HuH-7 (cell line): ENCODE measurements at regions not wholly inside any gene's neighbourhood (a gene's known extent, or its start where the extent isn't known, plus 50 kb on each side); places are given as distances from the start of the nearest gene placed in this dataset.
"Not testable (repeated sequence)": the region's sequence is repeated elsewhere in the genome, so short reads cannot be mapped to it uniquely, and the experiment has no call there.

Source experiments
- DNase-seq: peaks from one replicate; pipeline ENCODE4 v3.0.0; 2011; ENCODE audit warnings: low spot score

DNA sequence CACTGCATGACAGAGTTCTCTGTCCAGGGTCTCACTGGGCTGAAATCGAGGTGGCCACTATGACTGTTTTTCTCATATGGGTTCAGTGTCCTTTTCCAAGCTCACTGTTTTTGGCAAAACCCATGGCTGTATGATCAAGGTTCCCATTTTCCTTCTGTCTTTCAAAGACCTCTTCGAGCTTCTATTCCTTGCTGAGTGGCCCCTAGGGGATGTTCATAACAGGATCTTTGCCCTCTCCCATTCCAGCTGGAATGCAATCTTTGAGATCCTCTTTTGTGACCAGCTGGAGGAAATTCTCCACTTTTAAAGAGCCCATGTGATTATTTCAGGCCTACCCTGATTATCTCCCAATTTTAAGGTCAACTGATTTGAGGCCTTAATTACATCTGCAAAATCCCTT is 572.5 kb upstream of the SLC10A2 start:
- DNase-seq, result no peak

DNA sequence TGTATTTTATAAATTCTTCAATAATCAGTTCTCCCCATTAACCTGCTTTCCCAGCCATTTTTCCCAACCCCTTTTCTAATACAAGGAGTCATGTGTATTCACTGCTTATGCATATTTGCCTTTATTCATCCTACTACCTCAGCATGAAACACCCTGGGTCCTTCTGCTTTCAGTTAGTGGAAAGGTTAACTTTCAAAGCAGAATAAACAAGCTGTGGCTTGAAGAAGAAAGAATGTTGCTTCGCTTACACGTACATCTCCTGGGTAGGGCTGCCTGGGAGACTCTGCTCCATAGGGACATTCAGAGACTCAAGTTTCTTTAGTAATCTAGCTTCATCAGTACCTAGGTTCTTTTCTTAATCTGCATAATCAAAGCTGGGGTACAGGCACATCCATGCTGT is 567.8 kb upstream of the SLC10A2 start:
- no peak for DNase-seq

- no peak for DNase-seq
These were observed 559.0 kb upstream of the SLC10A2 start for GRCh38 chr13:103625194-103625593.

GRCh38 chr13:103618151-103618550 is 551.9 kb upstream of the SLC10A2 start:
- no peak for DNase-seq

- DNase-seq, result no peak
These were observed 549.6 kb upstream of the SLC10A2 start for GRCh38 chr13:103615771-103616170.

GRCh38 chr13:103614761-103615160 is 548.5 kb upstream of the SLC10A2 start:
- DNase-seq, result no peak

GRCh38 chr13:103607995-103608394 is 541.8 kb upstream of the SLC10A2 start:
- DNase-seq, result no peak

- no peak for DNase-seq
These were observed 539.5 kb upstream of the SLC10A2 start for GRCh38 chr13:103605546-103606326.

- DNase-seq, result not testable (repeated sequence)
These were observed 533.7 kb upstream of the SLC10A2 start for GRCh38 chr13:103599870-103600269.

DNA sequence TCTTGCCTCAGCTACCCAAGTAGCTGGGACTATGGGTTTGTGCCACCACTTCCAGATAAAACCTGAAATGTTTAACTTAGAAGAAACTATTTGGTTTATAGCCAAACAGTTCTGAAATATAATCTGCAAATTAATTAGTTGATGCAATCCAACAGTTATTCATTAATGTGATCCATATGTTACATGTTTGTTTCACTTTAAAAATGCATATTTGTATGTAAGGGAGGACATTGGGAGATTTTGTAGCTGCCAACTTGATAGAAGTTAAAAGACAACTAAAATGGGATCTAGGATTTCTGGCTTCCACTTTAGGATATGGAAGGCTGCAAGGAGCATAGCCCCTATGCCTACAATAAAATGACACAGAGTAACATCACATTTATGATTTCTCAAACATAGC is 532.5 kb upstream of the SLC10A2 start:
- no peak for DNase-seq

DNA sequence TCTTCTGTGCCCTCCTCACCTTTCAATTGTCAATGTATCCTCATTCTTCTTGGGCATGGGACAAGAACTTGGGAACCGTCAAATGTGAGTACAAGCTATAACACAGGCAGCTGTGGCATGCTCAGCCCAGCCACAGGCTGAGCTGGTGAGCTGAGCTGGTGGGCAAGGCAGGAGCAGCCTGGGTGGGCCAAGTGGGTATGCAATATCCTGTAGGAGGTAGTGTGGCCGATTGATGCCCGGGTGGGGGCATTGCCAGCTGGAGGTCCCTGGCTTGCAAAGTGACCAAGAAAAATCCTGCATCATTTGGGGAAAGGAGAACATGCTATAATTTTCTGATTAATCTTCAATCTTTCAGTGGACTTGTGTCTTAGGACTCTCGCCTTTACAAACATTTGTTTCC is 507.2 kb upstream of the SLC10A2 start:
- DNase-seq, result no peak

GRCh38 chr13:103568314-103568713 is 502.1 kb upstream of the SLC10A2 start:
- DNase-seq, result no peak

- no peak for DNase-seq
These were observed 491.7 kb upstream of the SLC10A2 start for GRCh38 chr13:103557878-103558277.

DNA sequence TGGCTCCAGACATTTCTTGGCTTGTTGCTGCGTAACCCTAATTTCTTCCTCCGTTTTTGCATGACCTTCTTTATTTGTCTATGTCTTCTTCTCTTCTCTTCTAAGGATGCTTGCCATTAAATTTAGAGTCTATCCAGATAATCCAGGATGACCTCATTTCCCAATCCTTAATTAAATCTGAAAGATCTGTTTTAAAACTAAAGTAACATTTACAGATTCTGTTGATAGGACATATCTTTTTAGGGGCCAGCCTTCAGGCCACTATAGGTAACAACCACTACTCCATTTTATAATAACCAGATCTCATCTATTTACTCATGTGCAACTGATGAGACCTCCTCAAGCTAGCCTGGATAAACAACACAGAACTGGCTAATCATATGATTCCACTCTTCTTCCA is 490.5 kb upstream of the SLC10A2 start:
- DNase-seq, result no peak

DNA sequence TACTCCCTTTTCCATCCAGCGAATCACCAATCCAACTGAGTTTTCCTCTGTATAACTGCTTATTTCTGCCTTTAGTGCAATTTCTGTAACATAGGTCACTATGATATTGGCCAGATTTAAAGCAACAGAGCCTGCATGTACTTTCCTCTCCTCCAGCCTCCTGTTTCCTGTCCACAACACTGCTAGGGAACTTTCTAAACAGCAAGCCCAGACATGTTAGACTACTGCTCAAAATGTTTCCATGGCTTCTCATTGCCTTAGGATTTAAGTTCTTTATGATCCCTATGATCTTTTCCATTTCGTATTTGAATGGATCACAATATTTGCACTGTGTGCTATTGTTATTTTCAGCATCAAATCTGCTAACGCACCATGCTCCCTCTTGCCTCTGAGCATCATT is 481.7 kb upstream of the SLC10A2 start:
- DNase-seq, result no peak

DNA sequence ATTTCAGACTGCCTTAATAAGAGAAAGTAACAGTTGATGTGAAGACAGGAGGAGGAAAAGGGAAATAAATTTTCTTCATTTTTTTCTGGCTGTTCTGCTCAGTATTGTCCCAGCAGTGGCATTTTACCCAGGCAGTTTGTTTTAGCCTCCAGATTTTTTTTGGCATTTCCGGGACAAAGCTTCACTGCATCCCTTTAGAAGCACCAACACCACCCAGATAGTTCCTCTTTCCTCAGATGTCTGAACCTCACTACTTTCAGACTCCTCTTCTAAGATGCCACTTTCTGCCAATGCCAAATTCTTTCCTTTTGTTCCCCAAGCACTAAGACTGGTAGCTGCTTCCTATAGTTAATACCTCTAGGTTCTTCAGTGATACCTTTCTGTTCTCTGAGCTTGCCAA is 480.1 kb upstream of the SLC10A2 start:
- DNase-seq, result no peak

DNA sequence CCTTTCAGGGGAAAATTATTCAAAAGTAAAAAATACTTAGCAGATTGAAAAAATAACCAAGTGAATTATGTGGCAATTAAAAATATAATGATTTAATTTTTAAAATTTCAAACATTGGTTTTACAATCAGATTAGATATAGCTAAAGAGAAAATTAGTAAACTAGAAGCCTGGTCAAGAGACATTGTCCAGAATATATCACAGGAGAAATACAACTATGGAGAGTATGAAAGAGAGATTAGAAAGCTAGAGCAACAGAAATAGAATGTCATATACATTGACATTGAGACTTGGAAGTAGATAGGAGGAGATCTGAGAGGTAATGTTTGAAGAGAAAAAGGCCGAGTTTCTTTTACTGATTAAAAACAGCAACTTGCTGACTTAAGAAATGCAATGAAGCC is 476.4 kb upstream of the SLC10A2 start:
- no peak for DNase-seq

DNA sequence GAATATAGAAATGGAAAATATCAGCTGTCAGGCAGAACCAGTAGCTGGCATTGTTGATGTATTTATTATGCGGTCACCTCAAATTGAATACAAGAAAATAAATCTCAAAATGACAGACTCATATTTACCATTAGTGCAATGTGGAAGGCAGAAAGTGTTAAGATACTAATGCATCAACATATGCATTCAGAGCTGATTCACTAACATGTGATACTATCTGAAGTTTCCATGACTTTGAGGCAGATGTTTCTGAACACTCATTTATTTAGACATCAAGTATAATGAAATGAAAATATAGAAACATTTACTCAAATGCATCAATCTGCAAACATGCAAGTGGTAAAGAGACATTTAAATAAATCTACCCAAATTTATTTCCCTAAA is 474.2 kb upstream of the SLC10A2 start:
- no peak for DNase-seq

DNA sequence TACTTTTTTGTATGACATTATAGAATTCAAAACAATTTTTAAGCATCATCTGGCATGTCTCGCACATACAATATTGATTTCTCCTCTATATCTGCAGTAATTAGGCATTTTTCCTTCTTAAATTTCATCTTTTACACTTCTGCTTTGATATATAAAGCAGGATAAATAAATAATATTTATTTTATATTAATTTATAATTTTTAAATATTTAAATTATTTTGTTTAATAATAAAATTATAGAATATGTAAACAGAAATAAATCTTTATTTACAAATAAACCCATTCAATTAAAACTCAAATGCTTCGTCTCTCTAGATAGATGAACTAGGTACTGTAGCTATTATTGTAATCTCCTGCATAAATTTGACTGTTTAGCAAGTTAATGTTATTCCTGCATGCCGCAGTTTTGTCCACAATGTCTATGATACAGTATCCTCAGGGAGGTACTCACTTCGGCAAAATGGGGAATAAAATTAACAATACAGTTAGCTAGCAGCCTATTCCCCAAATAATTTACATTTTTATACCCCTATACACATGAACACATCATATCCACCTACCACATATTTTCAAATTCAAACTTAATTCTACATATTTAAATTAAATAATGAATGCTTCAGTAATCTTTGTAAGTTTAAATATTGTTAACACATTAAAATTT is 473.6 kb upstream of the SLC10A2 start:
- DNase-seq, result no peak

- no peak for DNase-seq
These were observed 473.0 kb upstream of the SLC10A2 start for GRCh38 chr13:103539265-103539664.

DNA sequence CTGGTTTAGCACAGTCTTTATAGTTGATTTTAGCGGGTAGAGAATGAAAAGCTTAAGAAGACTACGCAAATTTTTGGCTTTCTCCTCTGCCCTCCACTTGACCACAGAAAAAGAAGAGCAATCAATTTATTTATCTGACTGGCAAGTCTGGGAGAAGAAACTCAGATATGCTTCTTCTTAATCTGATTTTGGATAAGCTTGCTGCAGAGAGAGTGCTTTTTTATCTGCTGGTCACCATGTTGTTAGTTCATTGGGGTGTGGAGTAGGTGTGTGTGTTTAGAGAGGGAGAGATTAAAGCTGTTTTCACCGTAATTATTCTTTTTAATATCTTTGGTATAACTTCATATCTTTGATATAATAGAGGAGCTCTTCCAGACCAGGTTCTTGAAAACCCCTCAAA is 471.4 kb upstream of the SLC10A2 start:
- no peak for DNase-seq

- DNase-seq, result no peak
These were observed 465.1 kb upstream of the SLC10A2 start for GRCh38 chr13:103531278-103531677.

- DNase-seq, result no peak
These were observed 462.2 kb upstream of the SLC10A2 start for GRCh38 chr13:103528437-103528836.

- no peak for DNase-seq
These were observed 459.3 kb upstream of the SLC10A2 start for GRCh38 chr13:103525530-103525929.
